ENCODE measurements at regions not wholly inside any gene's neighbourhood (a gene's known extent, or its start where the extent isn't known, plus 50 kb on each side); places are given as distances from the start of the nearest gene placed in this dataset.

- TF ChIP-seq CTCF (IDR thresholded peaks at IDR 0.05; ENCODE audit: poor library complexity, severe bottlenecking) (no peak), EP300 (conservative IDR thresholded peaks at IDR 0.05; ENCODE audit: poor library complexity, severe bottlenecking) (no peak), TAF1 (IDR thresholded peaks at IDR 0.05; ENCODE audit: low read depth) (no peak), EZH2 (IDR thresholded peaks at IDR 0.05; ENCODE audit: borderline replicate concordance, insufficient read depth, low read length, poor library complexity, severe bottlenecking) (no peak)
These were observed 471.5 kb downstream of the PCDH10 start for GRCh38 chr4:133620555-133620954.

Measured in neural cell (in vitro differentiated cells).